GM23338 (cell line): ENCODE measurements at regions not wholly inside any gene's neighbourhood (a gene's known extent, or its start where the extent isn't known, plus 50 kb on each side); places are given as distances from the start of the nearest gene placed in this dataset.

Experiments used
- ATAC-seq: fragments of 200-7000 bp; cut with Tn5 transposase; 3 replicates; pipeline ENCODE4 v1.9.1; 2020
- DNase-seq: peaks from one replicate; pipeline ENCODE4 v3.0.0-alpha.2; 2015; ENCODE audit warnings: low spot score
- H2AFZ ChIP-seq: fragments of 200-600 bp; sonication (generic); 2 replicates; pipeline ENCODE4 v1.8.0; 2016; ENCODE audit warnings: antibody characterized with exemption, mild to moderate bottlenecking, moderate library complexity
- H3F3A ChIP-seq: fragments of 200-600 bp; sonication (generic); replicated peaks from 2 replicates; pipeline ENCODE4 v1.8.0; 2017; ENCODE audit warnings: antibody characterized with exemption, mixed run types, low read depth
- H3K27ac ChIP-seq: fragments of 200-600 bp; sonication (generic); 2 replicates; pipeline ENCODE4 v1.6.1; 2016; ENCODE audit warnings: low read depth
- H3K27me3 ChIP-seq: fragments of 200-600 bp; sonication (generic); 2 replicates; pipeline ENCODE4 v1.8.0; 2016; ENCODE audit warnings: mild to moderate bottlenecking, mixed run types, moderate library complexity; ENCODE audit not compliant: insufficient read depth
- H3K36me3 ChIP-seq: fragments of 200-600 bp; sonication (generic); 2 replicates; pipeline ENCODE4 v1.8.0; 2016; ENCODE audit warnings: mild to moderate bottlenecking; ENCODE audit not compliant: insufficient read depth
- H3K4me1 ChIP-seq: fragments of 200-600 bp; sonication (generic); 2 replicates; pipeline ENCODE4 v1.8.0; 2016; ENCODE audit warnings: mild to moderate bottlenecking, moderate library complexity; ENCODE audit not compliant: insufficient read depth
- H3K4me2 ChIP-seq: fragments of 200-600 bp; sonication (generic); 2 replicates; pipeline ENCODE4 v1.7.1; 2017; ENCODE audit warnings: mixed run types
- H3K4me3 ChIP-seq: fragments of 200-600 bp; sonication (generic); 2 replicates; pipeline ENCODE4 v1.6.1; 2016; ENCODE audit warnings: mixed run types
- H3K79me2 ChIP-seq: fragments of 200-600 bp; sonication (generic); replicated peaks from 2 replicates; pipeline ENCODE4 v1.8.0; 2017; ENCODE audit warnings: mild to moderate bottlenecking; ENCODE audit not compliant: insufficient read depth
- H3K9me2 ChIP-seq: fragments of 200-600 bp; sonication (generic); 2 replicates; pipeline ENCODE4 v1.8.0; 2017; ENCODE audit not compliant: insufficient read depth
- H4K20me1 ChIP-seq: fragments of 200-600 bp; sonication (generic); replicated peaks from 2 replicates; pipeline ENCODE4 v1.8.0; 2017; ENCODE audit warnings: mild to moderate bottlenecking; ENCODE audit not compliant: insufficient read depth
- H3K27ac Mint-ChIP-seq: 2 replicates; pipeline ENCODE4 v1.8.0; 2020; ENCODE audit warnings: inconsistent platforms, mild to moderate bottlenecking, moderate library complexity, mixed read lengths
- H3K27me3 Mint-ChIP-seq: 3 replicates; pipeline ENCODE4 v1.8.0; 2022; ENCODE audit warnings: low read depth, mild to moderate bottlenecking, moderate library complexity, mixed read lengths, inconsistent platforms; ENCODE audit not compliant: insufficient read depth, poor library complexity
- H3K36me3 Mint-ChIP-seq: 3 replicates; pipeline ENCODE4 v1.8.0; 2021; ENCODE audit warnings: low read depth, mild to moderate bottlenecking, inconsistent platforms, moderate library complexity, mixed read lengths
- H3K4me1 Mint-ChIP-seq: 3 replicates; pipeline ENCODE4 v1.8.0; 2020; ENCODE audit warnings: mild to moderate bottlenecking, inconsistent platforms, mixed read lengths
- H3K4me3 Mint-ChIP-seq: 3 replicates; pipeline ENCODE4 v1.8.0; 2021; ENCODE audit warnings: moderate library complexity, mild to moderate bottlenecking, inconsistent platforms, mixed read lengths
- H3K9me3 Mint-ChIP-seq: 3 replicates; pipeline ENCODE4 v1.8.0; 2020; ENCODE audit warnings: moderate library complexity, mild to moderate bottlenecking, inconsistent platforms, mixed read lengths
- EZH2 ChIP-seq: fragments of 200-600 bp; sonication (generic); IDR thresholded peaks from one replicate; pipeline ENCODE4 v1.8.0; 2017; ENCODE audit warnings: antibody characterized with exemption, mild to moderate bottlenecking, low read depth; ENCODE audit not compliant: unreplicated experiment
- EZH2phosphoT487 ChIP-seq: fragments of 200-600 bp; sonication (generic); IDR thresholded peaks from one replicate; pipeline ENCODE4 v1.8.1; 2018; ENCODE audit warnings: antibody characterized with exemption; ENCODE audit not compliant: unreplicated experiment
- JUNB ChIP-seq: IDR thresholded peaks from one replicate; pipeline ENCODE4 v1.6.1; 2016; ENCODE audit warnings: antibody characterized with exemption; ENCODE audit not compliant: unreplicated experiment
- NANOG ChIP-seq: IDR thresholded peaks from 2 replicates; pipeline ENCODE4 v1.6.1; 2016; ENCODE audit warnings: antibody characterized with exemption, borderline replicate concordance
- POLR2AphosphoS5 ChIP-seq: IDR thresholded peaks from 2 replicates; pipeline ENCODE4 v1.6.1; 2016; ENCODE audit warnings: antibody characterized with exemption, low read depth
- ZNF114 ChIP-seq: fragments of 250-450 bp; sonication (Bioruptor Pico); IDR thresholded peaks from 2 replicates; pipeline ENCODE4 v1.5.0; 2020; ENCODE audit warnings: mild to moderate bottlenecking, moderate library complexity
- TF ChIP-seq, protein P1 (sequence below): fragments of 250-450 bp; sonication (Bioruptor Pico); IDR thresholded peaks from 2 replicates; pipeline ENCODE4 v1.5.0; 2020; ENCODE audit warnings: mild to moderate bottlenecking, moderate library complexity
- TF ChIP-seq, protein P2 (sequence below): IDR thresholded peaks from one replicate; pipeline ENCODE4 v1.6.1; 2018; ENCODE audit warnings: antibody characterized with exemption; ENCODE audit not compliant: unreplicated experiment

DNA sequence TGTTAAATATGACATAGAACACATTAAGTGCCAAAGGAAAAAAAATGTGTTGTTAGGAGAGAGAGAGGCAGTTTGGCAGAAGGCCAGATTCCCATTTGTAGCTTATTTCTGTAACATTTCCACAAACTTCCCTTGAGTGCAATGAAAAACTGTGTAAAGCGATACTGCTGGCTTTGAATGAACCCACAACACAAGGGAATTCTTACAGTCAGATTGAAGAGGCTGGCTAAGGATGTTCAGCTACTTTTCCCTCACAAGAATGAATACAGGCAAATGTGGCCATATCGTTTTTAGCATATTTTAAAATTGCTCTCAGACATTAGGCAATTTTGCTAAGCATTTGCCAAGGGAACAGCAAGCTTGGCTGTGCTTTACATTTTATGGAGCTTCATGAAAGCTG, 614.1 kb upstream of the FZD8 start (continued):
- TF ChIP-seq, protein P1, sequence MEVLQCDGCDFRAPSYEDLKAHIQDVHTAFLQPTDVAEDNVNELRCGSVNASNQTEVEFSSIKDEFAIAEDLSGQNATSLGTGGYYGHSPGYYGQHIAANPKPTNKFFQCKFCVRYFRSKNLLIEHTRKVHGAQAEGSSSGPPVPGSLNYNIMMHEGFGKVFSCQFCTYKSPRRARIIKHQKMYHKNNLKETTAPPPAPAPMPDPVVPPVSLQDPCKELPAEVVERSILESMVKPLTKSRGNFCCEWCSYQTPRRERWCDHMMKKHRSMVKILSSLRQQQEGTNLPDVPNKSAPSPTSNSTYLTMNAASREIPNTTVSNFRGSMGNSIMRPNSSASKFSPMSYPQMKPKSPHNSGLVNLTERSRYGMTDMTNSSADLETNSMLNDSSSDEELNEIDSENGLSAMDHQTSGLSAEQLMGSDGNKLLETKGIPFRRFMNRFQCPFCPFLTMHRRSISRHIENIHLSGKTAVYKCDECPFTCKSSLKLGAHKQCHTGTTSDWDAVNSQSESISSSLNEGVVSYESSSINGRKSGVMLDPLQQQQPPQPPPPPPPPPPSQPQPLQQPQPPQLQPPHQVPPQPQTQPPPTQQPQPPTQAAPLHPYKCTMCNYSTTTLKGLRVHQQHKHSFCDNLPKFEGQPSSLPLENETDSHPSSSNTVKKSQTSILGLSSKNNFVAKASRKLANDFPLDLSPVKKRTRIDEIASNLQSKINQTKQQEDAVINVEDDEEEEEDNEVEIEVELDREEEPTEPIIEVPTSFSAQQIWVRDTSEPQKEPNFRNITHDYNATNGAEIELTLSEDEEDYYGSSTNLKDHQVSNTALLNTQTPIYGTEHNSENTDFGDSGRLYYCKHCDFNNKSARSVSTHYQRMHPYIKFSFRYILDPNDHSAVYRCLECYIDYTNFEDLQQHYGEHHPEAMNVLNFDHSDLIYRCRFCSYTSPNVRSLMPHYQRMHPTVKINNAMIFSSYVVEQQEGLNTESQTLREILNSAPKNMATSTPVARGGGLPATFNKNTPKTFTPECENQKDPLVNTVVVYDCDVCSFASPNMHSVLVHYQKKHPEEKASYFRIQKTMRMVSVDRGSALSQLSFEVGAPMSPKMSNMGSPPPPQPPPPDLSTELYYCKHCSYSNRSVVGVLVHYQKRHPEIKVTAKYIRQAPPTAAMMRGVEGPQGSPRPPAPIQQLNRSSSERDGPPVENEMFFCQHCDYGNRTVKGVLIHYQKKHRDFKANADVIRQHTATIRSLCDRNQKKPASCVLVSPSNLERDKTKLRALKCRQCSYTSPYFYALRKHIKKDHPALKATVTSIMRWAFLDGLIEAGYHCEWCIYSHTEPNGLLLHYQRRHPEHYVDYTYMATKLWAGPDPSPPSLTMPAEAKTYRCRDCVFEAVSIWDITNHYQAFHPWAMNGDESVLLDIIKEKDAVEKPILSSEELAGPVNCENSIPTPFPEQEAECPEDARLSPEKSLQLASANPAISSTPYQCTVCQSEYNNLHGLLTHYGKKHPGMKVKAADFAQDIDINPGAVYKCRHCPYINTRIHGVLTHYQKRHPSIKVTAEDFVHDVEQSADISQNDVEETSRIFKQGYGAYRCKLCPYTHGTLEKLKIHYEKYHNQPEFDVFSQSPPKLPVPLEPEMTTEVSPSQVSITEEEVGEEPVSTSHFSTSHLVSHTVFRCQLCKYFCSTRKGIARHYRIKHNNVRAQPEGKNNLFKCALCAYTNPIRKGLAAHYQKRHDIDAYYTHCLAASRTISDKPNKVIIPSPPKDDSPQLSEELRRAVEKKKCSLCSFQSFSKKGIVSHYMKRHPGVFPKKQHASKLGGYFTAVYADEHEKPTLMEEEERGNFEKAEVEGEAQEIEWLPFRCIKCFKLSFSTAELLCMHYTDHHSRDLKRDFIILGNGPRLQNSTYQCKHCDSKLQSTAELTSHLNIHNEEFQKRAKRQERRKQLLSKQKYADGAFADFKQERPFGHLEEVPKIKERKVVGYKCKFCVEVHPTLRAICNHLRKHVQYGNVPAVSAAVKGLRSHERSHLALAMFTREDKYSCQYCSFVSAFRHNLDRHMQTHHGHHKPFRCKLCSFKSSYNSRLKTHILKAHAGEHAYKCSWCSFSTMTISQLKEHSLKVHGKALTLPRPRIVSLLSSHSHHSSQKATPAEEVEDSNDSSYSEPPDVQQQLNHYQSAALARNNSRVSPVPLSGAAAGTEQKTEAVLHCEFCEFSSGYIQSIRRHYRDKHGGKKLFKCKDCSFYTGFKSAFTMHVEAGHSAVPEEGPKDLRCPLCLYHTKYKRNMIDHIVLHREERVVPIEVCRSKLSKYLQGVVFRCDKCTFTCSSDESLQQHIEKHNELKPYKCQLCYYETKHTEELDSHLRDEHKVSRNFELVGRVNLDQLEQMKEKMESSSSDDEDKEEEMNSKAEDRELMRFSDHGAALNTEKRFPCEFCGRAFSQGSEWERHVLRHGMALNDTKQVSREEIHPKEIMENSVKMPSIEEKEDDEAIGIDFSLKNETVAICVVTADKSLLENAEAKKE (CRISPR knock-in tag), result no peak
- TF ChIP-seq POLR2AphosphoS5, result no peak
- no peak for TF ChIP-seq ZNF114 (CRISPR knock-in tag)
- no peak for TF ChIP-seq JUNB
- no peak for TF ChIP-seq EZH2
- TF ChIP-seq EZH2phosphoT487, result no peak

DNA sequence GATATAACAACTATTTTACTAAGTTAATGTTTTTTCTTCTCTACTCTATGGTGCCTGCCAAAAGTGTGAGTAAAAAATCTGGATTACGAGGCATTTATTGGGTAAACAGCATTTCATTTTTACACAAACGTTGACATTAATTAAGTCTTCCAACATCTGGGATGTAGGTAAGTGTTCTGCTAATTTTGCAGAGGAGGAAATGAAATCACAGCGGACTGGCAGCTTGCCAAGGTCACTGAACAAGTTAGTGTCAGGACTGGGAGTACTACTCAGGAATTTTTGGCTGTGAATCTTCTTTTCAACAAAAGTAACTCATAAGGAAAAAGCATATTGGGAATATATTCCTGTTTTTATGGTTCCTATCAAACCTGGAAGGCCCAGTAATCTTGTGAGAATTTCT, 612.1 kb upstream of the FZD8 start:
- Histone ChIP-seq H3K4me2 (no peak overlapping the region), H3K9me2 (no peaks in the 10 kb centered on the region; the same call in 1 of the 2 replicates), H2AFZ (no peak overlapping the region), H3K27me3 (no peaks in the 10 kb centered on the region), H4K20me1 (no peaks in the 10 kb centered on the region), H3K27ac (no peak overlapping the region), H3K4me3 (no peak overlapping the region), H3K79me2 (no peaks in the 10 kb centered on the region), H3K36me3 (no peaks in the 10 kb centered on the region), H3F3A (no peaks in the 10 kb centered on the region), H3K4me1 (no peaks in the 10 kb centered on the region)
- Mint-ChIP-seq H3K27ac (no peak overlapping the region), H3K4me3 (no peak overlapping the region), H3K9me3 (no peaks in the 10 kb centered on the region), H3K4me1 (no peaks in the 10 kb centered on the region), H3K27me3 (no peaks in the 10 kb centered on the region), H3K36me3 (no peaks in the 10 kb centered on the region)
- no peak for DNase-seq
- no peak for ATAC-seq
- no peak for TF ChIP-seq ZNF114 (CRISPR knock-in tag)
- TF ChIP-seq, protein P2, sequence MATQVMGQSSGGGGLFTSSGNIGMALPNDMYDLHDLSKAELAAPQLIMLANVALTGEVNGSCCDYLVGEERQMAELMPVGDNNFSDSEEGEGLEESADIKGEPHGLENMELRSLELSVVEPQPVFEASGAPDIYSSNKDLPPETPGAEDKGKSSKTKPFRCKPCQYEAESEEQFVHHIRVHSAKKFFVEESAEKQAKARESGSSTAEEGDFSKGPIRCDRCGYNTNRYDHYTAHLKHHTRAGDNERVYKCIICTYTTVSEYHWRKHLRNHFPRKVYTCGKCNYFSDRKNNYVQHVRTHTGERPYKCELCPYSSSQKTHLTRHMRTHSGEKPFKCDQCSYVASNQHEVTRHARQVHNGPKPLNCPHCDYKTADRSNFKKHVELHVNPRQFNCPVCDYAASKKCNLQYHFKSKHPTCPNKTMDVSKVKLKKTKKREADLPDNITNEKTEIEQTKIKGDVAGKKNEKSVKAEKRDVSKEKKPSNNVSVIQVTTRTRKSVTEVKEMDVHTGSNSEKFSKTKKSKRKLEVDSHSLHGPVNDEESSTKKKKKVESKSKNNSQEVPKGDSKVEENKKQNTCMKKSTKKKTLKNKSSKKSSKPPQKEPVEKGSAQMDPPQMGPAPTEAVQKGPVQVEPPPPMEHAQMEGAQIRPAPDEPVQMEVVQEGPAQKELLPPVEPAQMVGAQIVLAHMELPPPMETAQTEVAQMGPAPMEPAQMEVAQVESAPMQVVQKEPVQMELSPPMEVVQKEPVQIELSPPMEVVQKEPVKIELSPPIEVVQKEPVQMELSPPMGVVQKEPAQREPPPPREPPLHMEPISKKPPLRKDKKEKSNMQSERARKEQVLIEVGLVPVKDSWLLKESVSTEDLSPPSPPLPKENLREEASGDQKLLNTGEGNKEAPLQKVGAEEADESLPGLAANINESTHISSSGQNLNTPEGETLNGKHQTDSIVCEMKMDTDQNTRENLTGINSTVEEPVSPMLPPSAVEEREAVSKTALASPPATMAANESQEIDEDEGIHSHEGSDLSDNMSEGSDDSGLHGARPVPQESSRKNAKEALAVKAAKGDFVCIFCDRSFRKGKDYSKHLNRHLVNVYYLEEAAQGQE, result no peak
- no peak for TF ChIP-seq NANOG
- no peak for TF ChIP-seq JUNB
